Fibroblast of pulmonary artery (primary cell): ENCODE measurements at regions not wholly inside any gene's neighbourhood (a gene's known extent, or its start where the extent isn't known, plus 50 kb on each side); places are given as distances from the start of the nearest gene placed in this dataset.

ENCODE experiments used
- DNase-seq: peaks from one replicate; pipeline ENCODE4 v3.0.0-alpha.2; 2010; ENCODE audit warnings: low read depth
- H3K4me3 ChIP-seq: replicated peaks from 2 replicates; pipeline ENCODE4 v1.5.1; 2011; ENCODE audit warnings: low read depth, mild to moderate bottlenecking, control low read depth, low read length, moderate library complexity
- TF ChIP-seq, protein P1 (sequence below): IDR thresholded peaks from 2 replicates; pipeline ENCODE4 v1.5.1; 2011; ENCODE audit warnings: mild to moderate bottlenecking, control low read depth, low read length, inconsistent platforms; ENCODE audit errors: missing control alignments

DNA sequence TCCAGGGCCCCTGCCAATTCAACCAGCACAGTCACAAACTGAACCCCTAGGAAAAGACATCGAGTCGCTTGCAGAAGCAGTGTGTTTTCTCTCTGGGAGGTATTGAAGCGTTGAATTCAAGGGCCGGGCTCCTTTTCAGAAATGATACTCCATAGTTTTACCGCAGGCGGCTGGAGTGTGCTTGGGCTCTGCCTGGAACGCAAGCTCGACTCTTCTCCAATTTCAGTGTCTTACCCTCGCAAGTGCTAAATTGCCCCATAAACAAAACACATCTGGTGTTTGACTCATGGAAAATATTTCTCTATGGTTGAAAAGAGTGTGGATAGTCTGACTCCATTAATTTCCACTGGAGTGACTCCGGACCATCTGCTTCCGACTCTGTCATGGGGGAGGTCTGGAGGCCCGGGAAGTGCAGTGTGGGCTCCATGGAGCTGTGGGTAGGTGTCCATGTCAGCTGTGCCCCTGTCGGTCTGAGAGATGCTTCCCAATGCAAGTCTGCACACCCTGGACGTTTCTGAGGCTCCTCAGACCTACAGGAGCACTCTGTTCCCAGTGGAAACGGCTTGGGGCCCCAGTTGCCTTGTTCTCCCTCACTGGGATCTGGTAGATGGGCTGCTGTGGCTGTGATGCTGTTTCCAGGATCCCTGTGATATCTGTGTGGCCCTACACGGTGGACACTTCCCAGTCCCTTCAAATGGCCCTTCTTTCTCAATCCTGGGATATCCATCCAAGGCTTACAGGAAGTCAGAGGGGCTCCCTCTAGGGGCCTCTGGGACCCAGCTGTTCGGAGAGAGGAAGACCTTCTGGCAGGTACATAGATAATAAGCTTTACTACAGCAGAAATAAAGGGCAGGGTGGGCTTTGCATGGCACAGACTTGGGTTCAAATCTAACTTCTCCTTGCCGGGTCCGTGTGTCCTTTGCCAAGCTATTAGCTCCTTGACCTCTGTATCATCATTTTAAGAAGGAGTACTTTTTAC is 119.8 kb upstream of the CDH13 start:
- no peak overlapping the region for H3K4me3 ChIP-seq
- TF ChIP-seq, protein P1, sequence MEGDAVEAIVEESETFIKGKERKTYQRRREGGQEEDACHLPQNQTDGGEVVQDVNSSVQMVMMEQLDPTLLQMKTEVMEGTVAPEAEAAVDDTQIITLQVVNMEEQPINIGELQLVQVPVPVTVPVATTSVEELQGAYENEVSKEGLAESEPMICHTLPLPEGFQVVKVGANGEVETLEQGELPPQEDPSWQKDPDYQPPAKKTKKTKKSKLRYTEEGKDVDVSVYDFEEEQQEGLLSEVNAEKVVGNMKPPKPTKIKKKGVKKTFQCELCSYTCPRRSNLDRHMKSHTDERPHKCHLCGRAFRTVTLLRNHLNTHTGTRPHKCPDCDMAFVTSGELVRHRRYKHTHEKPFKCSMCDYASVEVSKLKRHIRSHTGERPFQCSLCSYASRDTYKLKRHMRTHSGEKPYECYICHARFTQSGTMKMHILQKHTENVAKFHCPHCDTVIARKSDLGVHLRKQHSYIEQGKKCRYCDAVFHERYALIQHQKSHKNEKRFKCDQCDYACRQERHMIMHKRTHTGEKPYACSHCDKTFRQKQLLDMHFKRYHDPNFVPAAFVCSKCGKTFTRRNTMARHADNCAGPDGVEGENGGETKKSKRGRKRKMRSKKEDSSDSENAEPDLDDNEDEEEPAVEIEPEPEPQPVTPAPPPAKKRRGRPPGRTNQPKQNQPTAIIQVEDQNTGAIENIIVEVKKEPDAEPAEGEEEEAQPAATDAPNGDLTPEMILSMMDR, result no peak
- DNase-seq, result no peak

DNA sequence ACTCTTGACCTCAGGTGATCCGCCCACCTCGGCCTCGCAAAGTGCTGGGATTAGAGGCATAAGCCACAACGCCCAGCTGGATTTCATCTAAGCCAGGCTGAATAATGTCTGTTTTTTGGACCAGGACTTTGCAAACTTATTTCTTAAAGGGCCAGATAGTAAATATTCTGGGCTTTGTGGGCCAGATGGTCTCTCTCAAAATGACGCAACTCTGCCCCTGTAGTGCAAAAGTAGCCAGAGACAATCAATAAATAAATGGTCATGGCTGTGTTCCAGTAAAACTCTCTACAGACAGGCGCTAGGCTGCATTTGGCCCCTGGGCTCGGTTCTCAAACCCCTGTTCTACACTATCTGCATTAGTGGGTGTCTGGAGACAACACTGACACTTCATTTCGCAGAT is 121.9 kb upstream of the CDH13 start:
- no peak overlapping the region for H3K4me3 ChIP-seq
- no peak for DNase-seq
- TF ChIP-seq, protein P1, result no peak

DNA sequence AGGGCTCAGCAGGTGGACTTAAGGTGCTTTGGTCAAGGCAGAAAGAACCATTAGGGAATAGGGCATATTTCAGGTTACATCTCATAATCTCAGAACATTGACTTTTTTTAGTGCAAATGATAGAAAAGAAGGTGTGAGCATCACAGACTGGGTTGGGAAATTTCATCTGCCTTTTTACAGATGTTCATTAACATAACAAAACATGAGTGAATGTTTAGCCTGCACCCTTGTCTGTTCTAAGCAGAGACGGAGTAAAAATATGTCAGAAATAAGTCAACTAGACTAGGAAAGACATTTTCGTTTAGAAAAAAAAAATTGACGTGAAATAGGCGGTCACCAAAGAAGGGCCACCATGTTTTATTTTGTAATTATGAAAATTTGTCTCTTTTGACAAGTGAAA is 127.5 kb upstream of the CDH13 start:
- no peak overlapping the region for H3K4me3 ChIP-seq
- TF ChIP-seq, protein P1, result no peak
- DNase-seq, result no peak

DNA sequence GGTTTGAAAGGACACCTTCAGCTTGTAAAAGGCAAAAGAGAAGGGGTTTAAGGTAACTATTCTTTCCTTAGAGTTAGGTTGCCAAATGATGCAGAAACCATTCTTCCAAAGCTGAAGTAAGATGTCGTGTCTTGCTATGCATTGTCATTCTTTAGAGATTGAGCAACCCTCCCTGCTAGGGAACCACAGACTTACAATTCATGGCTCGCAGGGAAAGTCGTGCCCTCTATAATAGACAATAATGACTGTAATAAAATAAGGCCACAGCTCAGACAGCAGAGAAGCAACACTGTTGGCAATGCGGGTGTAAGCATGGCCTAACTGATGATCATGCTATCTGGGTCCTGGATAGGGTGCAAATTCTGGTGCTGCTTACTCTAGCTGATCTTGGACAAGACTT is 129.6 kb upstream of the CDH13 start:
- no peak overlapping the region for H3K4me3 ChIP-seq
- TF ChIP-seq, protein P1, result no peak
- no peak for DNase-seq

DNA sequence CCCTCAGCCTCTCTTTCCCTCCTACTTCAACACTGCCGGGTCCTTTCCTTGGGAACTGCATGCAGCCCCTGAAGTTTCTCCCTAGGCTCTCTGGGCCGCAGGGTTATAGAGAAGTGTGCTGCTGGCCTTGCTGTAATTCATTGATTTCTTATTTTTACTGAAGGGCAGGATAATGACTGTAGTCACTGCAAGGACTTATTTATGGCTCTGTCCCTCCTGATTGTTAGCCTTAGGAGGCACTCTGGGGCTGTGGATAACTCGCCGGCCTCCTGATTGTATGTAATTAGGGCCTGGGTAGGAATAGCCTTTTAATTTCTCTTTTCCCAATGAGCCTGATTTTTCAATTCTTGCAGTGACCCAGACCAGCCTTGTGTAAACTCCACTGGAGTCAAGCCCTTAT is 138.3 kb upstream of the CDH13 start:
- no peak overlapping the region for H3K4me3 ChIP-seq
- TF ChIP-seq, protein P1, result no peak
- no peak for DNase-seq

DNA sequence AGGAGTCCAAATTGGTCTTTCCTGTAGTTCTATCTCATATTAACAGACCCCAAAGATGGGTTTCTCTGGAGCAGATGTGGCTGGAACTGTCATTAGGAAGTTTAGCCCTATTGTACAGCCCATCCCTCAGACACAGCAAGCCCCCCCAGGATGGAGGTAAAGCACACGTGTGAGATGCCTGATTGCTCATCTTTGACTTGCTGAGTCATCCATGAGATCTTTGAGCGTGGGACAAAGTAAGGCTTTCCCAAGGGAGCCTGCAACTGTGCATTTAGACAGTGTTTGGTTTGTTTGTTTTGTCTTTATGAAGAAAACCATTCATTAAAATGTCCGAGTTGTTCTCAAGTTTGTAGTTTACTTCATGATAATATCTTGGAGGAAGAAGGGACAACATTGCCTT is 145.3 kb upstream of the CDH13 start:
- no peak overlapping the region for H3K4me3 ChIP-seq
- no peak for DNase-seq
- TF ChIP-seq, protein P1, result no peak

DNA sequence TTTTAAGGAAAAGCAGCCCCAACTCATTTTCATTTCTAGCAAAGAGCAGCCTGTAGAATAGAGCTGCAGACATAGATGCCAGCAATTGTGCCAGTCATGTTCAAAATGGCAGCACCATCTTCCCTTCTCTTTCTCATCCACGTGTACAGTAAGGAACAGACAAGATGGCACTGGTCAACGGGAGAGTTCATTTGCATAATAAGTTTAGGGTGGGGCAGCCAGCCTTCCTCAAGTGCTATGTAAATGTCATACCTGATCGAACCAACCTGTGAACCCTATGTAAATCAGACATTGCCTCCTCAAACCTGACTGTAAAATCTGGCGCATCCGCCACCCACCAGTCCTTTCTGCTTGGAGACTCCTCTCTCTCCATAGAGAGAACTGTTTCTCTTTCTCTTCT is 150.0 kb upstream of the CDH13 start:
- DNase-seq, result no peak
- TF ChIP-seq, protein P1, result no peak
- H3K4me3 ChIP-seq, result no peak overlapping the region
